Transverse colon (tissue), 4 donors: ENCODE measurements at regions not wholly inside any gene's neighbourhood (a gene's known extent, or its start where the extent isn't known, plus 50 kb on each side); places are given as distances from the start of the nearest gene placed in this dataset.

Source experiments
- EP300 ChIP-seq: sonication (generic); formaldehyde crosslinking; IDR thresholded peaks from one replicate; pipeline ENCODE4 v1.6.1; 2017; ENCODE audit warnings: antibody characterized with exemption, low read depth
- POLR2A ChIP-seq: fragments of 450-650 bp; IDR thresholded peaks from one replicate; pipeline ENCODE4 v1.6.1; 2016; ENCODE audit warnings: antibody characterized with exemption, mild to moderate bottlenecking, moderate library complexity
- POLR2AphosphoS5 ChIP-seq, 3 donors: sonication (generic); formaldehyde crosslinking; IDR thresholded peaks; one replicate each; pipeline ENCODE4 v1.6.1; 2016; ENCODE audit warnings: antibody characterized with exemption in 3 of 3
- TF ChIP-seq, protein P1 (sequence below), 5 experiments: fragments of 200-600 bp in 3 of 5; fragments of 450-650 bp in 2 of 5; sonication (generic) in 3 of 5; IDR thresholded peaks; 1 replicate in 2 of 5; 2 replicates in 3 of 5; pipeline ENCODE4 v1.5.1; 2016 to 2017; ENCODE audit warnings: antibody characterized with exemption in 5 of 5, inconsistent platforms in 3 of 5, mild to moderate bottlenecking in 2 of 5, moderate library complexity in 1 of 5

DNA sequence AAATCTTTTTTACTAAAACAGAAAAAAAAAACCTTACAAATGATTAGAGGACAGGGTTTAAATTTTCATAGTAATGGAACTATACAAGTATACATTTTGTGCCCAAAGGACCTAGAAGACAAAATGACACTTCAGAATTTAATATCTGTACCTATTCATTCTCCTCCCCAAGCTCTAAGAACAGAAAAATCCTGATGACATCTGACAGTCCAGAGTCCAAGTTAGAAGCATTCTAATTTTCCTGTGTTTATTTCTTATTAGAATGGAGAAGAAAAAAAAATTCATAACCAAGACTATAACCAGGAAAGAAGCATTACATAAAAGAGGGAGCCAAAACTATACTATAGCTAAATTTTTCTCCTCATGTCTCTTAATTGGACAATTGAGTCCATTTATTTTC, 138.9 kb upstream of the SLC13A1 start:
- TF ChIP-seq, protein P1, sequence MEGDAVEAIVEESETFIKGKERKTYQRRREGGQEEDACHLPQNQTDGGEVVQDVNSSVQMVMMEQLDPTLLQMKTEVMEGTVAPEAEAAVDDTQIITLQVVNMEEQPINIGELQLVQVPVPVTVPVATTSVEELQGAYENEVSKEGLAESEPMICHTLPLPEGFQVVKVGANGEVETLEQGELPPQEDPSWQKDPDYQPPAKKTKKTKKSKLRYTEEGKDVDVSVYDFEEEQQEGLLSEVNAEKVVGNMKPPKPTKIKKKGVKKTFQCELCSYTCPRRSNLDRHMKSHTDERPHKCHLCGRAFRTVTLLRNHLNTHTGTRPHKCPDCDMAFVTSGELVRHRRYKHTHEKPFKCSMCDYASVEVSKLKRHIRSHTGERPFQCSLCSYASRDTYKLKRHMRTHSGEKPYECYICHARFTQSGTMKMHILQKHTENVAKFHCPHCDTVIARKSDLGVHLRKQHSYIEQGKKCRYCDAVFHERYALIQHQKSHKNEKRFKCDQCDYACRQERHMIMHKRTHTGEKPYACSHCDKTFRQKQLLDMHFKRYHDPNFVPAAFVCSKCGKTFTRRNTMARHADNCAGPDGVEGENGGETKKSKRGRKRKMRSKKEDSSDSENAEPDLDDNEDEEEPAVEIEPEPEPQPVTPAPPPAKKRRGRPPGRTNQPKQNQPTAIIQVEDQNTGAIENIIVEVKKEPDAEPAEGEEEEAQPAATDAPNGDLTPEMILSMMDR (IDR thresholded peaks at IDR 0.05), result no peak
- TF ChIP-seq POLR2A, result no peak
- TF ChIP-seq POLR2AphosphoS5 (IDR thresholded peaks at IDR 0.05), result no peak
- TF ChIP-seq EP300, result no peak
